NCI-H1417 (cell line): ENCODE measurements at regions not wholly inside any gene's neighbourhood (a gene's known extent, or its start where the extent isn't known, plus 50 kb on each side); places are given as distances from the start of the nearest gene placed in this dataset.
"Not testable (repeated sequence)": the region's sequence is repeated elsewhere in the genome, so short reads cannot be mapped to it uniquely, and the experiment has no call there.

Source experiments
- DNase-seq, 3 experiments: peaks; one replicate each; lab custom pipeline; 2025; lab: John Stamatoyannopoulos, UW

DNA sequence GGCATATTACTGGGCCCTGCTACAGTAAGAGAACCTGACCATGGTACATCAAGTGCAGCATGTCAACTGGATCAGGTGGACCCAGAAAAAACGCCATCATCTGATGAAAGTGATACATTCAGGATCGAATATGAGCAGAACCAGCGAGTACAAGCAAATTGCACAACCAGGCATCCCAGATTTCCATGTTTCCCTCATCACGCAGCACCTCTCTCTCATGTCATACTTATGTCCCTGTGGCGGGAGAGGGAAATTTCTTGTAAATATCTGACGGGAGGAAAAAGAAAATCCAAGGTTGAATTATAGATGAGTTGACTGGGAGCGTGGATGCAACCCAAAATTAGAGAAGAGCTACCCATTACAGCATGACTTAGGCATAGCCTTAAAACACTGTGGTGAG lies 608.5 kb upstream of the FAT1 start:
- DNase-seq: no peak

DNA sequence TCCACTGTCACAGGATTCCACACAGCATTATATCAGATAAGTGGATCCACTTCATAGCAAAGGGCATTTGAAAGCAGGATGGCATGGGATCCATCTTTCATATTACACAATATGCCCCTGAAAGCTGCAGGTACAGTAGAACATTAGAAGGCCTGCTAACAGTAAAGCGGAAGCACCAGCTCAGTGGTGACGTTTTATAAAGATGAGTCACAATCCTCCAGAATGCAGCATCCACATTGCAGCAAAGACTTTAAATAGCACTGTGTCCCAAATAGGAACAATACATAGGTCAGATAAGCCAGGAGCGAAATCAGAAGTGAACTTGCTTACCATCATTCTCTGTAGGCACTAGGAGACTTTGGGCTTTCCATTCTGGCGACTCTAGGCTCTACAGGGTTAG lies 609.5 kb upstream of the FAT1 start:
- no peak for DNase-seq

DNA sequence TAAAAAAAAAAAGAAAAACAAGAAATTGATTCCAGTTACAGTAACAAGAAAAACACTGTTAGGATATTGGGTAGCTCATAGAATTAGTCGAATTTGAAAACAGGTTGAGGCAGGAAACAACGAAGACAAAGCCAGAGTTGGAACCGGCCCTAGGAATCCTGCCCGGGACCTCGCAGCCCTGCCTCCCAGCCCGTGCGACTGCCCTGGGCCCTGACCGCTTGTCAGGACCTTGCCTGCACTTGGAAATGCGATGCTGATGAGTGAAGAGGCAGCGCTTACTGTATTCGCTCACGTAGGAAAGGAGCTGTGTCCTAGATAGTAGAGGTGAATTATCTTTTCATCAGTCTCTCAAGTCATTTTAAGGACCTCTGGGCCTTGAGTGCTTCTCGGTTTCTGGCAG lies 611.7 kb upstream of the FAT1 start:
- no peak for DNase-seq

DNA sequence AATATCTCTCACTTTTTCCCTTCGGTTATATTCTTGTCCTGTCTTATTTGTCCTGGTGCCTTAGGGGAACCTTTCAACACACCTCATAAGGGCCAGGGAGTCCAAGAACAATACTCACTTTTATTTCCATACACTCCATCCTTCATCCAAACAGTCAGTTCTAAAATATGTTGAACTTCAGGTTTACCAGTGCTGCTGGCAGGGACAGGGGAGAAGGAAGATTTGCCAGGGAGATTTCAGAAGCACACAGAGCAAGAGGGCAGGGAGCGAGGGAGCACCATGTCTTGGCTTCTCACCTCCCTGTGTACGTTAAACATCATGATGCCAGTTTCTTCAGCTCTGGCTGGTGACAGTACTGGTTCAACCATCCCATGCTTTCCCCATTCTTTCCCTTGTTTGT lies 631.1 kb upstream of the FAT1 start:
- DNase-seq: no peak

DNA sequence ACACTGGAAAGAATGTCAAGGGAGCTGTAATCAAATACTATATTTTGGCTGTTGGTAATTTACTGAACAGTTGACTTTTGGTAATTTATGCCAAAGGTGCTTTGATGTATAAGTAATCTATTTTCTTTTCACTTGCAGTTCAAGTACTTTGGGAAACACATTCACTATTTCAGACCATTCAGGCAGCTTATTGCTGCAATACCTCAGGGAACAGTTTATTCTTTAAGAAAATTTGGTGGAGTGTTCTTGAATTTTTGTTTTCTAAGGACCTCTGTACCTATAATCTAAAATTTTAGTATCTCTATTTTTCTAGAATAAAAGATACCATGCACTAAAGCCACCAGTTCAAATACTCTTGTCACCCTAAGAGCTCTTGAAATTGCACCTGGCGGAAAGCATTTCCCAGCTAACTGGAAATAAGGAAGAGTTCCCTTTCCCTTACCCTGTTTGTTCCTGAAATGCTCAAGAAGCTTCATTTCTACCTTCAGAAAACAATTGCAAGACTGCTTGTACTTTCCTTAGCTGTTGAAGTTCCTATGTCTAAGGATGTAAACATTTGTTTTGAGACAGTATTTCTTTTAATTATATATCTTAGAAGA lies 633.5 kb upstream of the FAT1 start:
- peak in 2 of 3 experiments; percentile 32 to 34 for DNase-seq

DNA sequence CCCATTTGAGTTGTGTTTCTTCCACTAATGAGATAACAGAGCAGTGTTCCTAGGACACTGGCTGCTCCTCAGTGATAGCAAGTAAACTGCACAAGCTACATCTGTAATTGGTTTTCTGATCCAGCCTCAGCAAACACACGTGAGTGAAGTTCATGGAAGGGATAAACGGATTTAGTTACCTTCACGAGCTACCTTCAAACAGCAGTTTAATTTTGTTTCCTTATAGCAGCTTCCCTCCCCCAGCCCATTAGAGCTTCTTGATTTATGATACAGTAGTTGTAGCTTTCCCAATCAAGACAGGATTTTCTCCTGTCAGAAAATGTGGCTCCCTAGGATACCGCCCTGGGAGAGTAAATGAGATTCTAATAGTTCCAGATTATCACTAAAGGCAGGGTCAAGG lies 634.2 kb upstream of the FAT1 start:
- DNase-seq: peak in 2 of 3 experiments; percentile 2 to 57

DNA sequence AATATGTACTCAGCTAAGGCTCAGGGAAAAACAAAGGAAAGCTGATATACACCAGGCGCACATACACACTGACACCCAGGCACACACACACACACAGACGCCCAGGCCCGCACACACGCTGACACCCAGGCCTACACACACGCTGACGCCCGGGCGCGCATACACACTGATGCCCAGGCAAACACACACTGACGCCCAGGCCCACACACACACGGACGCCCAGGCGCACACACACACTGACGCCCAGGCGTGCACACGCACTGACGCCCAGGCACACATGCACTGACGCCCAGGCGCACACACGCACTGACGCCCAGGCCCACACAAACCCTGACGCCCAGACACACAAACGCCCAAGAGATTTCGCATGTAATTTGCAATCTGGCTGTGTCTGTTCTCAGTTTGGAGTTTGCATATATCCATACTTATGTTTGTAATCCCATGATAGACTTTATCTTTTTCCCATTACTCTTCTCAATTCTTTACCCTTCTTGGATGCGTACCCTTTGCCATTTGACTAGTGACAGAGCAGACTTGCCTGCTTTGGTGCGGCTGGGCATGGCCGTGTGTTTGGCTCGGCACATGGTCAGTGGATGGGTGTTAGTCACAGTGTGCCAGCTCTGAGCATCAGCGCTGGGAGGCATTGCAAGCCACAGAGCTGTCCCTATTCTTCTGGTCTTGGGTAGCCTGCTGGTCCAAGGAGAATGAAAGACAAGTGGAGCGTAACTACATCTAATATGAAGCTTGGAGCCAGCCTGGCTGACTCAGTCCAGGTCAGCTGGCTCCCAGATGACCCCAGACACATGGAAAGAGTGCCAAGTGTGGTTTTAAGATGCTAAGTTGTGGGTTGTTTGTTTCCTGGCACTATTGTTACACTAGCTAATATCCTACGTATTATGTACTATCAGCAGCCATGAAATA lies 632.4 kb upstream of the ZFP42 start:
- DNase-seq: no peak

DNA sequence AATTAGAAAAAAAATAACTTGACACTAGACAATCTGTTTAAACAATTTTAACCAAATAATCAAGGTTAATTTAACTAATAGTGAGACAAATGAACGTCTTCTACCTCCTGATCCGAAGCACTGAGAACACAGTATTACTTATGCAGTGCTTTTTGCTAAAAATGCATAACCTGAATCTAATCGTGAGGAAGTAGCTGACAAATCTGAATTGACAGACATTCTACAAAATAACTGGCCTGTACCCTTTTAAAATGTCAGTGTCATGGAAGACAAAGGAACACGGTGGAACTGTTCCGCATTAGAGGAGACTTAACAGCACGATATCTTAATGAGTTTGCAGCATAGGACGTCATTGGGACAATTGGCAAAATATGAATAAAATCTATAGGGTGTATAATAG lies 631.2 kb upstream of the ZFP42 start:
- DNase-seq: no peak

DNA sequence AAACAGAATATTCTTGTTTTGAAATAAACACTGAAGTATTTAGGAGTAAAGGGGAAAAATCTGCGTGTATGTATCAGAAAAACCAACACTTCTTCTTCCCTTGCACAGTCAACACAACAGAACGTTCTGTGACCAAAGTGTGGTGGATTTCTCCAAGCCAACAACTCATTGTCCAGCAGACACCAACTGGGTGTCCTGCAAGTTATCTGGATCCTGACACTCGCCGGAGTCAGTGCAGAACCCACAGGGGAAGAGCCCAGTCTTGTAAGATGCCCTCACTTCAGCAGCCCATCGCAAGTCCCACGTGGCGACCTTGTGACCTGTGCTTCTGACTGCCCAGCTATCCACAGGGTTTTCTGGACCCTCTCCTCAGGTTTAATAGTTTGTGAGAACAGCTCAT lies 630.7 kb upstream of the ZFP42 start:
- no peak for DNase-seq

DNA sequence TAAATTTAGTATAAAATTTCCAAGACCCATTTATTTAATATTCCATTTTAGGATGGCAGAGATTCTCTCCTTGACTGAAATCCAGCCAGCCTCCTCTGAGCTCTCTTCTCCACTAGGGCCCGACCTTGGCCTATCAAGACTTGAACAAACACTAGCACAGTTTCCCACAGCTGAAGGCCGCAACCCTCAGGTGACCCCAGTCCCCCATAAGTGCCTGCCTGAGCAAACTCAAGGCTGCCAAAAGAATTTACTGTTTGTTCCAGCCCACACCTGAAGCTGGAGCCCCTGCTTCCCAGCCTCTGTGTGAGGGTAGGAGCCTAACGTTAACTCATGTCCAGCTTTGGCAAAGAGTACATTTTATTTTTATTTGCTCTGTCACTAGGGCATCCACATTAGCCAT lies 629.0 kb upstream of the ZFP42 start:
- no peak for DNase-seq

DNA sequence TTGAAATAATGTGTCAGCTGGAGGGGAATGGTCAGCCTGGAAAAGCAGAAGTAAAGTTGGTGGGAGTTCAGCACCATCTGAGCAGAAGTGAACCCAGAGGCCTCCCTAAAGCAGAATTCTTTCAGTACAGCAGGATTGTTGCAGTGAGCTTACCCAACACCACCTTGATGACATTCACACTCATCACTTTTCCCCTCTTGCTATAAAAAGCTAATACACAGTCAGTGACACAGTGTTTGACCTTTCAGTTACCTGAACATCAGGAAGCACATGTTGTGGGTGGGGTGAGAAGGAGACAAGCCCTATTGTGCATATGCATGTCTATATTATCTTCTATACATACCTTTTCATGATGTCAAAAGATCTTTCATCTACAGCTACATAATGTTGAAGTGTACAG lies 624.7 kb upstream of the ZFP42 start:
- no peak for DNase-seq

DNA sequence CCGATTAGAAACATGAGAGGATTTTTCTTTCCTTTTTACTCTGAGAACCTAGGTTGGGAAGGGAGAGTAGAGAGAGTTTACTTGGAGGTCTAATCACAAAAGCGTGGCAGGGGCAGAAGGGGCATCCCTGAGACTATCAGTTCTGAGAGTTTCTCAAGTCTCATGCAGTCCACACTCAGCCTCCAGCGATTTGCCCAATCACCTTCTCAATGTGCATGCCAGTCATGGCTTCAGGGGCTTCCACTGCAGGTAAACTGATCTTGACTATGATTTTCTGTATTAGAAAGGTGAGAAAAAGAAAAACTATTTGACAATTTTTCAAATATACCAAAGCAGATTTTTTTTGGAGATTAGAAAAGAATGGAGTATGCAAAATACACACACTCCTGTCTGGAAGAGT lies 617.1 kb upstream of the ZFP42 start:
- no peak for DNase-seq

DNA sequence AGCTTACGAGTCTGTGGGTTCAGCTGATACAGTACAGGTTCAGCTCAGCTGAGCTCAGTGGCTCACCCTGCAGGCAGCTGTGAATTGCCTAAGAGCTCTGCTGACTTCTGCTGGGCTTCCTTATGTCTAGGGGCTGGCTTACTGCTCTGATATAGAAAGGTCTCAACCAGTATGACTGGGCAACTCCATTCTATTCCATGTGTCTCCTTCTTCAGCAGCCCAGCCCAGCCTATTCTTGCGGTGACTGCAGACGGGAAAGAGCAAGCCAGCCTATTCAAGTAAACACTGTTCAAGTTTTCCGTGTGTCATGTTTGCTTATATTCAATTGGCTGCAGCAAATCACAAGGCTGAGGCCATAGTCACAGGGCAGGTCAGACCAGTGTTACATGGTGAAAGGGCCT lies 615.4 kb upstream of the ZFP42 start:
- no peak for DNase-seq

DNA sequence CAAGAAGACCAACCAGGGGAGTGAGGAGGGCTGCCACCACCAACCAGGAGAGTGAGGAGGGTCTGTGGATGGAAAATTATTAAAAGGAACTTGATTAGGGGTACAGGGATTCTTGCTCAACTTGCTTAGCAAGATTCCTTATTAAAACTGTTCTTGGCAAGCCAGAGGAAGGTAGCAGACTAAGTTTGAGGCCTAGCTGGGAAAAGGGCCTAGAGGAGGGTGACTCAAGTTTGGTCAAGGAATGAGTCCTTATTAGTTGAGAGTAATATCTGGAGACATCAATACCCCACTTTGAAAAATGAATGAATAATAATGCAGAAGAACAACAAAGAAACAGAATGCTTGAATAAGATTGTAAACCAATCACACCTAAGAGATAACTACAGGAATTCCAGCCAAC lies 612.4 kb upstream of the ZFP42 start:
- no peak for DNase-seq

DNA sequence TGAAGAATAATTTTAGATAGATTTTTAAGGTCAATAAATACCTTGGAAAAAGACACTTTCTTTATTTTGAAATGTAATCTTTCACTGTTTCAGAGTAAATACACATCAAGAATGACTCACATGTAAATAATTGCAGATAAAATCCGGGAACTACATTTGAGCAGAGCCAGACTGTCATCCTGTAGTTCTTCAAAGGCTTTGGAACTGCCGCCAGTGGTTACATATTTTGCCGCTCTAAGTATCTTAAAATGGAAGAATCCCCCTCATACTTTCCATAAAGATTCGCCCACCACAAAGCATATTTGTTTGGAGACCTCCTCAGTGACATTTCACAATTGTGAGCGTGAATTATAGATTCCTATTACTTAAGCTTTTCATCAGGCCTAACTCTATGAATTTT lies 607.8 kb upstream of the ZFP42 start:
- no peak for DNase-seq

DNA sequence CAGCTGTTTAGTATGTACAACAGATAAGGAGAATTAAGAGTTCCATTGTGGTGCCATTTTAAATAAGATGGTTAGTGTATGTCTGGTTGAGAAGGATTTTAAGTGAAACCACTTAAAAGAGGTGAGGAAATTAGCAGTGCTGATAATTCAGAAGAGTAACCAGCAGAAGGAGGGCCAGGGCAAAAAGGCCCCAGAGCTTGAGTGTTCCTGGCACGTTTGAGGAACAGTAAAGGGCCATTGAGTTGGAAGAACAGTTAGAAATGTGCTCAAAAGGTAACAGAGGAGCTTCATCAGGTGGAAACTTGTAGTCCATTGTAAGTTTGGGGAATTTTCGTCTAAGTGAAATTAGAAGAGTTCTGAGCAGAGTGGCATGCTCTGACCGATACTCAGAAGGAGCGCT lies 606.2 kb upstream of the ZFP42 start:
- no peak for DNase-seq

DNA sequence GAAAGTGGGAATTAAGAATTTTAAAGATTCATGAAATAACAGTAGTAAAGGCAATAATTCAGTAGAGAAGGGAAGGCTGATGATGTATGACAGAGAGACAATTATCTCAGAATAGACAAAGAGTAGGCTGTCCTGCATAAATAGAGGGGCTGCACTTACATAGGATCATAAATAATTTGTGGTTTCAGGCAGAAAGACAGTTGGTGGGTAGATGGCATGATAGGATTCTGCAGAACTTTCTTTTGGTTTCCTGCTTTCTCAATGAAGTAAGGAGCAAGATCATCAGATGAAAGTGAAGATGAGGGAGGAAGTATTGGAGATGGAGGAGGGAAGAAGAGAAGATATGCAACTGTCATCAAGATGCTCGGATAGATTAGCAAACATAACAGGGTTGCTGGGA lies 604.9 kb upstream of the ZFP42 start:
- no peak for DNase-seq

DNA sequence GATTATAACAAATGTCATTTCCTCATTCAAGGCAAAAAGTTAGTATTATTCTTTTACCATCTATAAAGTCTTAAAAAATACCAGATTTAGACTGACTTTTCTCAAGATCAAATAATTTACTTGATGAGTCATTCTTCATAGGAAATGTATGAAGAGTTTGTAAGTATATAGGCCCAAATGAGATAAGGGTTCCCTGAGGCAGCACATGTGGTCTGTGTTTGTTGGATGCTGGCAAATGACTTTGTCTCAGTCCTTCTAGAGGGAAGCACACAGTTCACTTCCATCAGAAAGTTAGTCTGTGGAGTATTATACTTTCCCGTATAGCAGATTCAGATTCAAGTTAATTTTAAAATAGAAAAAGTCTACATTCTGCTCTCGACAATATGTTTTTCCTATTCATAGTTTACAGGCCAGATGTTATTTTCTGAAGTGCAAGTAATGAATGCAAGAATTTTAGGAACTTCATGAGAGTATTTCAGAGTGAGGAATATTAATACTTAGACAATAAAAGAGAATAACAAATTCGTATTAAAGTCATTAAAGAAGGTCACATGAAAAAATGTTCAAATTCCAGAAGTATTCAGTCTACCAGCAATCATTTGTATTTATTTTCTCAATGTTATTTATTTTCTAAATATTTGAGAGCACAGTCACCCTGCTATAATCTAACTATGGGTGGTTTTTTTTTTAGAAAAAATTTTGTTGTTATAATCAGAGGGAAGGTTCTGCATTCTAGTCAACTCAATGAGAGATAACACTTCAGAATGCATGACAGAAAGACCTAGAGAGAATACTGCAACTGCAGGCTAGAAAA lies 601.8 kb upstream of the ZFP42 start:
- DNase-seq: no peak

DNA sequence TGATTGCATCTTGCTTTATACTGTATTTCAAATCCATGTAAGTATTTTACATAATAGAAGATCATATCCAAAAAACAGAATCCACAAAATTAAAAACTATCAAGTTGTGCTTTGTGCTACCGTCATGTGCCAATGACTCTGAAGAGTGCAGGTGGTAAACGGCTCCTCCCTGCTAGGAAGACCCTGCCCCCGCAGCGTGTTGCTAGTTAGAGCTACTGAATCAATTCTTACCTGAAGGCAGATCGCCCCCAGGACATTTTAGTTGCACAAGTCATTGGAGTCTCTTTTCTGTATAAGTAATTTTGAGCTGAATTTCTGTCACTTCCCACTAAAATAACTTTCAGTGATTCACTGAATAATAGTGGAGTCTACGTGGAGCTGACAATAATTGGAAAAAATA lies 599.5 kb upstream of the ZFP42 start:
- no peak for DNase-seq

DNA sequence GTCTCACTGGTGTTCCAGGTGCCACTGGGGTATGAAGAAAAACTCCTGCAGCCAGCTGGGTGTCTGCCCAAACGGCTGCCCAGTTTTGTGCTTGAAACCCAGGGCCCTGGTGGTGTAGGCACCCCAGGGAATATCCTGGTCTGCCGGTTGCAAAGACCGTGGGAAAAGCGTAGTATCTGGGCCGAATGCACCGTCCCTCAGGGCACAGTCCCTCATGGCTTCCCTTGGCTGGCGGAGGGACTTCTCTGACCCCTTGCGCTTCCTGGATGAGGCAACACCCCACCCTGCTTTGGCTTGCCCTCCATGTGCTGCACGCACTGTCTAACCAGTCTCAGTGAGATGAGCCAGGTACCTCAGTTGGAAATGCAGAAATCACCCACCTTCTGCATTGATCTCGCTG lies 587.1 kb upstream of the ZFP42 start:
- DNase-seq: not testable (repeated sequence)

DNA sequence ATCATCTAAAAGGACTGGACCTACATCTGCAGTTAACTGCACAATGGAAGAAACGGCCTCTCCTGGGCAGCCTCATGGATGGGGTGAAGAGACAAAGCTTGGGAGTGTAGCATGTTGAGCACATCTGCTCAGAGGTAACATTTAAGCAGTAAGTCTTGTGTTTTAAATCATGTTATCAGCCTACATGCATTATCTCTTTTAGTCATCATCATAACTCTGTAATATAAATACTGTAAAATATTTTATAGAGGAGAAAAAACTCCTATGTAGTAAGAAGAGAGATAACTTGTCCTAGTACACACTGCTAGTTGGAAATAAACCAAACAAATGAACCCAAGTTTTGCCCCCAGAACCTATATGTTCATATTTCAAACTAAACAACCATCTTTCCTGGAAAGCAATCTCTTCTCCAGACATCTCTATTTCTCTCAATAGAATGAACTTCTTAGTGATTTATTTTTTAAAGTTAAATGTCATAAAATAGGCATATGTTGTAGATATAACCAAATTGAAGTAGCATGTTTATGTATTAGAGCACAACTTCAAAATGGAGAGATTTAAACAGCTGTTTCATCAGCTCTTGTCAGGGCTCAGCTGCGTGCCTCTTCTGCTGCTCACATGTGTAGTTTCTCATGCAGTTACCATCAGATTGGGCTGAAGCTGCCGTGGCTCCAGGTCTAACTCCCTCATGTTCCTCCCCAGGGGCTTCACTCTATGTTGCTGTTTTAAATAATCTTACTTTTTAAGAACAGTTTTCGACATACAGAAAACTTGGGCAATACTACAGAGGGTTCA lies 581.8 kb upstream of the ZFP42 start:
- DNase-seq: no peak

DNA sequence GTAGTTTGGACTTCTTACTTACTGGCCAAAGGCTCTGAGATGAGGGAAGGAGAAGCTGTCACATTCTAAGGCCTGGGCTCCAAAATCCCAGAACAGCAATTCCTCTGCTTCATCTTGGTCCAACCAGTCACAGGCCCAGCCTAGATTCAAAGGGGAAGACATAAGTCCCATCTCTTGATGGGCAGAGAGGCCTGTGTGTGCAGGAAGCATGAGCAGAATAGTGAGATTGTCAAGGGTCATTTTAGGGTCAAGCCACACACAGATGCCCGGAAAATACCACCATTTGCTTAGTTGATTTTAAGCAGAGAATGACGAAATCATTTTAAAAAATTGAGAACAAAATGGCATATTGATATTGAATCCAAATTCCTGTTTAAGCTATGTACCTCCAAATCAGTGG lies 580.9 kb upstream of the ZFP42 start:
- DNase-seq: no peak
